Islet precursor cell (in vitro differentiated cells): ENCODE measurements at regions not wholly inside any gene's neighbourhood (a gene's known extent, or its start where the extent isn't known, plus 50 kb on each side); places are given as distances from the start of the nearest gene placed in this dataset.
A peak's percentile ranks its signal among the peaks of the same experiment; 100 is the strongest.

Experiments
- DNase-seq: peaks from one replicate; pipeline ENCODE4 v3.0.0-alpha.2; 2018

DNA sequence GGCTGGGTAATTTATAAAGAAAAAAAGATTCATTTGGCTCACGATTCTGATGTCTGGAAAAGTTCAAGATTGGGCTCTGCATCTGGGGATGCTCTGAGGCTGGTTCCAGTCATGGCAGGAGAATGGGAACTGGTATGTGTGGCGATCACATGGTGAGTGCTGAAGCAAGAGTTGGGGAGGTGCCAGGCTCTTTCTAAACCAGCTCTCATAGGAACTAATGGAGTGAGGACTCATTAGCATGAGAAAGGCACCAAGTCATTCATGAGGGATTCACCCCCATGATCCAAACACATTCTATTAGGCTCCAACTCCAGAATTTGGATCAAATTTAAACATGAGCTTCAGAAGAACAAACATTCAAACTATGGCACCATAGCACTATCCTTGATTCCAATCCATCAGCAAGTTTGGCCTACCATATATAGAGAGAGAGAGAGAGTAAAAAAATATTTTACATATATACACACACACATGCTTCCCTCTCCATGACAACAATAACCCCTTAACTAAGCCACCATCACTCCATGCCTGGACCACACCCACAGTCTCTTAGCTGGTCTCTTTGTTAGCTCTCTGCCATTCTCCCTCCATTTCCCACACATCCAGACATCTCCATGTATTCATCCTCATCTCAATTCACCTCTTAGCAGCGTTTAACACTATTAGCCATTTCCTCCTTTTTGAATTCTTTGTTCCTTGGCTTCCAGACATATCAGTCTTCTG is 57.9 kb downstream of the NPY start:
- DNase-seq: no peak

DNA sequence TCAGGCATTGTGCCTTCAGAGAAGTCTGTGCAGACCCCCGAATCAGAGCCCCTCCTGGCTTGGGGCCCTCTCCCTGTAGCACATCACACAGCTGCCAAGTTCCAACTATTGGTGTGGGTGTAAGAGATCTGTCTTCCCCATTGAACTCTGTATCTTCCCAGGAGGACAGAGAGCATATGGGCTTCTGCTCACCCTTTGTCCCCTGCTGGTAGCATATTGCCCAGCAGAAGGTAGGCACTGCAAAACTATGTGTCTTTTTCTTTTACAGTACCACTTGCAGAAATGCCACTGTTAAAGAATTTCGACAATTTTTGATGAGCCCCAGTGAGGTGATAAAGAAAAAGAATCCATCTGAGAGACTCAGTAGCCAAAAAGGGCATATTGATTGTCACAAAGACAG is 59.6 kb downstream of the NPY start:
- DNase-seq: no peak

DNA sequence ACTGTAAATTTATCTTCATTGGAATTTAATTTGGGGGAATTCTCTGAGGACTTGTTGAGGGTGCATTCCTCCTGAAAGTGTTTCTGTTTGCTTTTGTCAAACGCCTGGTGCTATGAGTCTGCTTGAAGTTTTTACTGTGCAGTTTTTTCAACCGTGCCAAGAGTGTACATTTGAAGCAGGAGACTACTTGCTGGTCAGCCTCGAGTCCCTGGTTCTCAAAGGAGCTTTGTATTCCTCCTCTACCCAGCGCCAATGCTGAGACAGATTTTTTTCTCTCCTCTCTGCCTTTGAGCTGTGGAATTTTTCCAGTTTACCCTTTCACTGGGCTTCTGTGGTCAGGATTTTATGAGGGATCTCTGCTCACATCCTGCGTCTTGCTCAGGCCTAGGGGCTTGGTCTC is 62.1 kb downstream of the NPY start:
- peak; percentile 92 for DNase-seq

DNA sequence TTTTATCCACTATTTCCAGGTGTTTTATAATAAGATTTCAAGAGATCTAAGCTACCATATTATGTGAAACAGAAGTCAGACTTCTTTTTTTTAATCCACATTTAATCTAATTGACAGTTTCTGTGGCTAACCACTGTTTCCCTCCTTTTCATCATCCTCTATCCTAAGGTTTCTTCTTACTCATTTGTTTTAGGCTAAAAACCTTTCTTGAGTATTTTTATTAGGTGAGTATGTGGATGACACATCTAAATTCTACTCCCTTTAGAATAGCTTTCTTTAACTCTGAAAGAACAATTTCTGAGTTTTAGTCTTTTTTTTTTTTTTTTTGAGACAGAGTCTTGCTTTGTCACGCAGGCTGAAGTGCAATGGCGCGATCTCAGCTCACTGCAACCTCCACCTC is 62.7 kb downstream of the NPY start:
- no peak for DNase-seq

DNA sequence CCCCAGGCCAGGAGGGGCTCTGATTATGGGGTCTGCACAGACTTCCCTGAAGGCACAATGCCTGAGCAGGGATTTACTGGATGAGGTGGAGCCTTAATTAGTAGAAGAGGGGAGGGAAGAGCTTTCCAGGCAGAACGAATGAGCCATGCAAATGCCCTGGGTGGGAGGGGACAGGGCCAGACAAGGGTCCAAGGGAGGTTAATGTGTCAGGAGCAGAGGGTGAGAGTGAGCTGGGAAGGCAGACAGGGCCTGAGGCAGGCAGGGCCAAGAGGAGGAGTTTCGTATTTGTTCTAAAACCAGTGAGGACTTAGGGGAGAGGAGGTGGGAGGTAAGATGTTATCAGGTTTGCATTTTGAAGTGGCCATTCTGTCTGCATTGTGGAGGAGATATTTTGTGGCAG is 65.3 kb downstream of the NPY start:
- peak; percentile 88 for DNase-seq

DNA sequence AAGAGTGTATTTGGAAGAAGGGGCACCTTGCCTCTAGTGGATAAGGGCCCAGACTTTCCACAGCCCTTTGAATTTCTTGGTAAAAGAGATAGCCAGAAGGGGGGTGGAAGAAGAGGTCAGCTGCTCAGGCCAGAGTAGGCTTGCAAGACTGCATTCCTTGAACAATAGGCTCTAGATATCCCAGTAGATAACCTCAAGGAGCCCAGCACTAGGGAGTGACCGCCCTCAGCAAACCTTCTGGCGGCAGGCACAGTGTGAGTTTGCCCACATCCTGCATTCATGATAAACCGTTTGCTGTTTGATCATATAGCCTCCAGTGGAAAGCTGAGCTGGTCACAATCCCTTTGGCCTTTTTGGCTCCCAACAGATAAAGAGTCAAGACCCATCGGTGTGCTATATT is 70.5 kb downstream of the NPY start:
- no peak for DNase-seq

DNA sequence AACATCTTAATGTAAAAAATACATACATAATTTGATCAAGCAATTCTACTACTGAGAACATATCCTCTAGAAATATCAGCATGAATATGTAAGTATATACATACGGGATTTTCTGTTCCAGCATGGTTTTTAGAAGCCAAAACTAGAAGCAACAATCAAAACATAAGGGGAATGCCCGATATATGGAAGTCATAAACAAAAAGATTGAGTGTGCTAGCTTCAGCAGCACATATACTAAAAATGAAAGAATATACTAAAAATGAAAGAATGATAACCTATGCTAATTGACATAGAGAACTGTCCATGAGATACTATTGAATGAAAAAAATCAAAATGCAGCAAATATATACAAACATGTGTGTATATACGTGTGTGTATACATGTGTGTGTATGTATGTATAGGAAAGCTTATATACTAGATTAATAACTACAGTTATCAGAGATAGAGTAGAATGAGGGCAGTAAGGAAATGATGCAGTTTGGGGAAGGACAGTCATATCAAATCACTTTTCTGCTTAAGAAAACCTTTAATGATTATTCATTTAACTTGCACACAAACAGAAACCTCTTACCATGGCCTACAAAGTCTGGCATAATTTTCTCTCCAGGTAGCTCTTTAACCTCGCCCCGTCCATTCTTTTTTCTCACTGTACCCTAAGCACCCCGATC is 72.9 kb downstream of the NPY start:
- DNase-seq: no peak

DNA sequence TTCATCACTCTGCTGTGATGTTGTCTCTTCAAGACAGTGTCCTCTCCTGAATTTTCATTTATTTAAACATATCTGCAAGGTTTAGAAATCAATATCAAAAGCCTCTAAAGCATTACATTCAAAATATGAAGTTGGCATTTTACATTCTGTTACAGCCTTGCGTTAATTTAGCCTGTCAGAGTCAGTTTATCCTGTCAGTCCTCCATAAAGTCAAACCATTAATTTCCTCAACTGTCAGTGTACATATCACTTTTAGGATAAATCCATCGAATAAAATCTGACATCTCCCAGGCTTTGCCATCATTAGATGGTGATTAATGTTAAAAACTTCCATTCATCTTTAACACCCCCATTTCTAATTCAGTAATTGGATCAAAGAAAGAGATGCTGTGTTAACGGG is 77.0 kb downstream of the NPY start:
- no peak for DNase-seq

DNA sequence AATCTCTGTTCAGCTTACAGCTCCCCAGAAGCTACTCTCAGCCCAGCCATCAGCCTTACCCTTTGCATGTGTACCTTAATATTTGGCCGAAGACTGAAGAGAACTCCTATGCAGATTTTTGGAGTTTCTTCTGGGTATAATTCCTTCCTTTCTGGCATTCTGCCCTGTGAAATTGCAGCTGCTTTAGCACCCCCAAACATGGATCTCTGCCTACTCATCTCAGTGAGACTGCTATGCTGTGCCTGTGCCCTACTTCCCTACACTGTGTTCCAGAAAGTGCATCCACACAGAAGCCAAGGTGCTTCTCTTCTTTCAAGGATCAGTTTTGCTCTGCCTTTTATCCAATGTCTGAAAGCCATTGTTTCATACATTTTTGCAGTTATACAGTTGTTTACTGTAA is 81.6 kb downstream of the NPY start:
- DNase-seq: no peak

DNA sequence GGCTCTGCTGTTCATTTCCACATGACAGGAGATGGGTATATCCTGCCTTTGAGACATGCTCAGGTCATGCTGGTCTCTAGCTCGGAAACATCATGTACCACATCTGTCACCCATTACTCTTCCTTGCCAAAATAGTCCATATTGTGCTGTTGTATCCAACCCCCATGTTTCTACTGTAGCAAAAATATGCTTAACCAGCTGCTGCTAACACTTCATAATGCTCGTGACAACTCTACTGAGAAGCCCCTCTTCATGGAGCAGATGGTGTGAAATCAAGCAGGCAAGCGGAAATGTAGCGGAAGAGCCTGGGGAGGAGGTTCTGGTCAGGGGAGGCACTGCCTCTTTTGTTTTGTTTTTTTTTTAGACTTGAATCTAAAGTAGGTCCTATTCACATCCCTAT is 82.9 kb downstream of the NPY start:
- DNase-seq: no peak

DNA sequence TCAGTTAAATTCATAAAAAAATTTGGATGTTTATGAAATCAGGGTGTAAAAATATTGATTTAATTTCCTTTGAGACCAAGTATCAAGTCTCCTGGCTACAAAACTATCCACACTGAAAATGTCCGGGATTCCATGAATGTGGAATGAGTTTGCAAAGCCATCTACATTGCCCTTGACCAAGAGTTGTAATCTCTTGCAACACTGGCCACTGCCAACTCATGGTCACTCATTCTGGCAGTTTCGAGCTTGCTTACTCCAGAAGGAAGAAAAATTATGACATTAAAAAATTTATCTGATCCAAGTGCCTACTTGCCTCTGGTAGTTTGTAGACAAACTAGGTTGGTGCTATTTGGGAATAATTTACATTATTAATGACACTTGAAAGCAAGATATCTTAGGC is 84.2 kb downstream of the NPY start:
- no peak for DNase-seq

DNA sequence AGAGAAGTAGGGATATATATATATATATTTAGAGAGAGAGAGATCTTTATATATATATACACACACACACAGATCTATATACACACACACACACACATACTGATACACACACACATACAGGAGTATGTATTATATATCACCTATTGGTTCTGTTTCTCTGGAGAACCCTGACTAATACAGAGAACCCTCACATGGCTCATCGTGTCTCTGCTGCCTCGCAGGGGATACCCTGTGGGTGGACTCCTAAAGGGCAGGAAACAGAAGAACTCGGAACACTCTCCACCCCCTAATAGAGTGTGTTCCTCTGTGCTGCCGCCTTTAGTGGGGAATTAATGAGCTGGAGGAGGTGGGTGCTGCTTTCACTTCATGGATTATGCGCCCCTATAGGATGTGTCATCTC is 86.6 kb downstream of the NPY start:
- no peak for DNase-seq

DNA sequence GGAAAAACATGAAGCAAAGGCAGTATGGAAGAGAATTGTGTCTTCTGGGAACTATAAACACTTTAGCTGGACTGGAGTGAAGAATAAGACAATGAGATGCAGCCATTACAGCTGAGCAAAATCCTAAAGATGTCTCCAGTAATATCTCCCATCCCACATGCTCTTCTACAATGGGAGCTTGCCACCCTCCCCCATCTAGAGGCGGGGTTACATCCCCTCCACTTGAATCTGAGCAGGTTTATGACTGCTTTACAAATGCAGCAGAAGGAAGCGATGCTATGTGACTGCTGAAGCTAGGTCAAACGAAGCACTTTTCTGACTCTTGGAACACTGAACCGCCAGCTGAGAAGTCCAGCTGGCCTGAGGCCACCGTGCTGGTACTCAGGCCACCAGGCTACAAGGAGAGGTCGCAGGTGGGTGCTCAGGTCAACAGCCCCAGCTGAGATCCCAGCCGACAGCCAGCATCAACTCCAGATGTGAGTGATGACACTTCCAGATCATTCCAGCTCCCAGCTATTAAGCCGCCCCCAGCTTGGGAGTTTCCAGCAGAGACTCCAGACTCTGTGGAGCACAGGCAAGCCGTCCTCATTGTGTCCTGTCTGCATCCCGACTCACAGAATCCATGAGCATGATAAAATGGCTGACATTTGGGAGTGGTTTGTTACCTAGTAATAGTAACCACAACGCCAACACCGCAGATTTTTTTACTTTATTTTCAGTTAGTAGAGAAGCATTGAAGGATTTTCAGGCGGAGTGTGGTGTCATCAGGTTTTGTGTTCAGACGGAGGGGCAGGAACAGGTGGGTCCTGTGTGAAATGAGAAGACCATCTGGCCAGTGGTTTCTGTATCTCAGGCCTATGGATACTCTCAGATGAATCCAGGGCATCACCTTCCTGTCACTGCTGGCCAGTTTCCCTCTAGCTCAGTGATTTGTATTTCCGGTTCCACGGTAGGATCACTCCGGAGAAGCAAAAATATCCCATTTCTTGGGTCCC is 89.3 kb downstream of the NPY start:
- no peak for DNase-seq

DNA sequence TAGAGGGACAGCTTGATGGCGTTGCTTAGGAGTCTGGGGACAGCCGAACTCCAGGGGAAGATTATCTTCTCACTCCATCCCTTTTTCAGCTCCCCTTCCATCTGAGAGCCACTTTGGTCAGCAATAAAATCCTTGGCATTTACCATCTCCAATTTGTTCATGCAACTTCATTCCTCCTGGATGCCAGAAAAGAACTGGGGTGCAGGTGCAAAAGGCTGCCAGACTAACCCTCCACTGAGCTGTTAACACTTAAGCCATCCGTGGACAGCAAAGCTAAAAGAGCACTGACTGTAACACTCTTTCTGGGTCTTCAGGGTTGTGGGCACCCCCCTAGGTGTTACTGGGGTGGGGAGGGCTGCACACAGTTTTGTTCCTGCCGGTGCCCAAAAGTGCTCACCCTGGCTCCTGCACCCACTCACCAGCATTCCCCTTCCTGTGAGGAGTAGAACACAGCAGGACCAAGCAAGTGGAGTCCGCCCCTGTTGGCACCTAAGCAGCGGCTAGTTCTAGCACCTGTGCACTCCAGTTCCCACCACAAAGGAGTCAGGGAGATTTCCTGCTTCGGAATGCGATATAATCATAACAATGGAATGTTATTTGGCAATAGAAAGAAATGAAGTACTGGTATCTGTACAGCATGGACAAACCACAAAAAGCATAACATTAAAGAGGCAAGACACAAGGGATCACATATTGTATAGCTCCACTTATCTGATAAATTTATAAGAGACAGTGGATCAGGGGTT is 95.1 kb downstream of the NPY start:
- DNase-seq: no peak

DNA sequence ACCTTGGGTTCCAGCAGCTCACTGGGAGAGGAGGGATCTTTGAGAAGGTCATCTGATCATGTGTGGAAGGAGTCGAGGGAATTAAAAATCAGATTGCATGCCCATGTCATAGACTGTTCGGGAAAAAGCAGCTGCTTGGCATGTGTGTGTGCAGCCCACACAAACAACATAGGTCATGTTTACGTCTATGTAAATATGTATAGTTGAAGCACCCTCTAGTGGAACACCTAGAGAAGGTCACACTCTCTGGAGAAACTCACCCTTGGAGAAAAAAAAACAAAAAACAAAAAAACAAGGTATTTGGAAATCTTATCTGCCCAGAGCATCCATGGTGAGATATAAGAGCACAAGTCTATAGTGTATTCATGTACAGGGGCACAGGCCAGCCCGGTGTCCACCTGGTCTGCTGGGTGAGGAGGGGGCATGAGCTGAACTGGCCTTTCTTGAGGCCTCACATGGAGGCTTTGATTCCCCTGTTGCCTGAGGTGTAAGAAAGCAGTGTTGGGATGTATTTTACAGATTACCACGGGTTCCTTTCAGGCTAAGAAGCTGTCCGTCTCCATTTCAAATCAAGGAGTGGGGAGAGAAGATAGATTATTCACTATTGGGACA is 98.0 kb downstream of the NPY start:
- no peak for DNase-seq

DNA sequence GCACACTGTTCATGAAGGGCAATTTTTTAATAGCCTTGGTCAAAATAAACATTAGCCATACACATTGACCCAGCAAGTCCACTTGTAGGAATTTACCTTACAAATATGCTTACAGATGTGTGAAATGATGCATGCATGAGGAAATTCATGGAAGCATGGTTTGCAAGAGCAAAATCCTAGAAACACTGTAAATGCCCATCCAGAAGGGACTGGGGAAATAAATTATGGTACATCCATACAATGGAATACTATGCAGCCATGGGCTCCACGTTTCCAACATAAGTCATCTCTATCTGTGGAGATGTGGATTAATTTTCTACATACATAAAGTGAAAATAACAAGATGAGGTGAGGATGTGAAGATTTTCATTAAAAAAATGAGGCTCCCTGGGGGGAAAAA is 99.1 kb downstream of the NPY start:
- no peak for DNase-seq

DNA sequence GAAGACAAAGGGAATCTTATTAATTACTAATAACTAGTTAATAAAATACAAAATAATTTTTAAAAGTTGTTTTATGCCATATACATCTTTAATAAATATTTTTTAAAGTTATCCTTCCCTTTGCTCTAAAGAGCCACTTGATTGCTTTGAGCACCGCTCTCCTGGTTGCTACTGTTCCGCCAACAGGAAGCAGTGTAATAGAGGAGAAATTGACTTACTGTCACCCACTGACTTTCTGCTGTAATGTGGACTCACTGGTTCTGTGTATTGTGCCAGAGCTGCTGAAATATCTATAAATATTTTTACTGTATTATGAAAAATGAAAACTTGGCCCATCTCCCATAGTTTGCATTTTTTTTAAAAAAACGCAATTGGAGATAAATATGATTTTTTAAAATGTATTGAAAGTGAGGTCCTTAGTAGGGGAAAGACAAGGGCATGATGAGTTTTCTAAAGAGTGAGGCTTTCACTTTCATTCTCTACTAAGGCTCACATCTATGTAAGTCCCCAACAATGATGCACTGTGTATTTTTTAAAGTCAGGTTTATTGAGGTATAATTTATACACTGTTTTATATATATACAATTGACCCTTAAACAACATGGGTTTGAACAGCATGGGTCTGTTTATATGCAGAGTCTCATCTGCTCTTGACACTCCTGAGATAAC is 100.5 kb downstream of the NPY start:
- DNase-seq: no peak

DNA sequence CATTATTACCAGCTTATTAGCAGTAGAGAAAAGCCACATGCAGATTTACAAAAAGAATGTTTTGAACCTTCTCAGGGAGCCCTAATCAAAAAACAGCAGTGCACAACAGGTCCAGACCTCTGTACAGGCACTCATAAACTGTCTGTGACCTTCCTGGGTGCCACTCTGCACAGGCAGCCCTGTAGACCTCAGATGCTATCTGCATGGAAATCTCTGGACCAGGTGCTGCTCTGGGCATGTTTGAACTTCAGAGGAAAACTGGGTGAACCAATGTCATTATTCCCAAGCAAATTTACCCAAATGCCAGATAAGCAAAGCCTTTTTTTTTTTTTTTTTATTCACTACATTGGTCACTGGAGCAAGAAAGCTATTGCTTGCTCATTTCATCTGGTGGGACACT is 104.2 kb downstream of the NPY start:
- no peak for DNase-seq

DNA sequence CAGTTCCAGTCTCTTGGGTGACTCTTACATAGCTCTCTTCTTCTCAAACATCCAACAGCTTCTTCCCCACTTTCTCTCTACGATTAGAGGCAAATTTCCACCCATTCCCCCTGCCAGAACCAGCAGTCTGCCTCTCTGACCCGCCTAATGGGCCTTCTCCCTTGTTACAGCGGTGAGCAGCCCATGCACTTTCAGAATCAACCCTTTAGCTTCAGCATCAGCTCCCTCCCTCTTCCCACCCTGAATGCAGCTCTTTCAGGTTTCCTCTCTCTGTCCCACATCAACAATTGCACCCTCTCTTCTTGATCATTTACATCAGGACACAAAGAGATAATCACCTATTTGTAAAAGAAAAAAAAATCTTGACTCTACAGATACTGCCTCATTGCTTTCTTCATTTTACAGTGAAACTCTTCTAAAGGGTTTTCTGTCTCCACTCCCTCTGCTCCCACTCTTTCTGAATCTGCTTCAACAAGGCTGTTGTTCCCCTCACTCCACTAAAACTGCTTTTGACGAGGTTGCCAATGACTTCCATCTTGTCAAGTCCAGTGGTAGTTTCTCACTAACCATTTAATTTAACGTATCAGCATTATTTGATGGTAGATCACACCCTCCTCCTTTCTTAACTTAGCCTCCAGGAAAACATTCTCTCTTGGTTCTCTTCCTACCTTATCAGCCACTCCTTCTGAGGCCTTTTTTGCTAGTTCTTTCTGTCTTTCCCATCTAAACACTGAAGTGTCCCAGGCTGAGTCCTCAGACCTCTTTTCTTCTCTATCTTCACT is 106.6 kb downstream of the NPY start:
- no peak for DNase-seq

DNA sequence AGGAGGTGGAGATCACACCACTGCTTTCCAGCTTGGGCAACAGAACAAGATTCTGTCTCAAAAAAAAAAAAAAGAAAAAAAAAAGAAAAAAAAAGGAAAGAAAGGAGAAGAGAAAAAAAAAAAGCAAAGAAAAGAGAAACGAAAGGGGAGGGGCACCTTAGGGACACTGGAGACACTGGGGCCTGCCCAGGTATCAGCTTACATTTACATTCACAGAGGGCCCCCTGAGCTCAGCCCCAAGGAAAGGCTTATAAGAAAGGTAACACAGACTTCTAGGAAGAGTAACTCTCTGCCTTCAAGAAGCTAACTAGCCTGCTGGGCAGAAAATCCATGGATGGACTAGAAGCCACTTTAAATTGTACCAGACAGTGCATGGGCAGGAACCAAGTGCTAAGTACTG is 108.8 kb downstream of the NPY start:
- DNase-seq: no peak

DNA sequence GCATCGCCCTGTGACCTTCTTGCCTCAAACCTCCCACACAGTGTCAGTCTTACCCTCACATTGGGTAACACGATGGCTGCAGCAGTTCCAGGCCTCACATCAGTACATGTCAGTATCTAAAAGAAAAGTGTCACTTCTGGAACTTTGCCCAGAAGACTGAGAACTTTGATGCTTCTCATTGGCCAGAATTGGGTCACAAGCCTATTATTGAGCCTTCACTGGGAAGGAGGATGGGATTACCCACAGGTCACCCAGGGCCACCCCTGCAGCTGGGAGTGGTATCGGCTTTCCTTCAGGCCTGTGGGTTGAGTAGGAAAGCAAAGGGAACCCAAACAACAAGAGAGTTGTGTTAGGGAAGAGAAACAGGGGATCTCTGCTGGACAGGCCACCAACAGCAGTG is 111.5 kb downstream of the NPY start:
- no peak for DNase-seq
